Thymus (tissue), 11 donors: ENCODE measurements at regions not wholly inside any gene's neighbourhood (a gene's known extent, or its start where the extent isn't known, plus 50 kb on each side); places are given as distances from the start of the nearest gene placed in this dataset.

Experiments used
- DNase-seq, 9 donors: peaks; one replicate each; pipeline ENCODE4 v3.0.0-alpha.2; 2013; ENCODE audit warnings: low spot score in 9 of 9, low read depth in 6 of 9, missing footprints in 1 of 9
- H3K27ac ChIP-seq, 2 donors: one replicate each; pipeline ENCODE4 v1.5.1; 2013; ENCODE audit warnings: control low read depth in 1 of 2, low read depth in 1 of 2, low read length in 1 of 2, mild to moderate bottlenecking in 1 of 2, moderate library complexity in 1 of 2
- H3K27me3 ChIP-seq, 2 donors: one replicate each; pipeline ENCODE4 v1.5.1; 2013; ENCODE audit warnings: low read length in 1 of 2; ENCODE audit not compliant: control insufficient read depth in 2 of 2, insufficient read depth in 1 of 2
- H3K36me3 ChIP-seq, 2 donors: one replicate each; pipeline ENCODE4 v1.5.1; 2013; ENCODE audit warnings: low read length in 1 of 2, mild to moderate bottlenecking in 1 of 2, moderate library complexity in 1 of 2; ENCODE audit not compliant: control insufficient read depth in 2 of 2, insufficient read depth in 2 of 2
- H3K4me1 ChIP-seq, 2 donors: one replicate each; pipeline ENCODE4 v1.5.1; 2013; ENCODE audit warnings: low read length in 2 of 2; ENCODE audit not compliant: control insufficient read depth in 2 of 2, insufficient read depth in 2 of 2
- H3K4me3 ChIP-seq, 2 donors: one replicate each; pipeline ENCODE4 v1.5.1; 2013; ENCODE audit warnings: low read length in 2 of 2, control low read depth in 1 of 2, mild to moderate bottlenecking in 1 of 2
- H3K9me3 ChIP-seq, 2 donors: one replicate each; pipeline ENCODE4 v1.5.1; 2013; ENCODE audit warnings: low read length in 1 of 2, mild to moderate bottlenecking in 1 of 2; ENCODE audit not compliant: control insufficient read depth in 2 of 2, insufficient read depth in 1 of 2
- WGBS: extraction: QIAGEN DNeasy Blood & Tissue Kit; methylation state at CpG from one replicate; pipeline ENCODE4 v1.1.7; 2013; 5-methylcytosine and 5-hydroxymethylcytosine counted together
- donor health status: healthy.

- Histone ChIP-seq H3K9me3 (no peaks in the 10 kb centered on the region), H3K27ac (no peak overlapping the region), H3K4me1 (no peaks in the 10 kb centered on the region), H3K4me3 (no peak overlapping the region), H3K36me3 (no peaks in the 10 kb centered on the region), H3K27me3 (no peaks in the 10 kb centered on the region)
- DNase-seq: no peak
- WGBS: 97% methylated on average over 6 of the region's 6 CpGs
Measured at GRCh38 chr10:42961796-42962109, 115.1 kb upstream of the RET start.

GRCh38 chr10:42962110-42962901 is 114.6 kb upstream of the RET start:
- Histone ChIP-seq H3K9me3 (no peaks in the 10 kb centered on the region), H3K27ac (no peak overlapping the region), H3K36me3 (no peaks in the 10 kb centered on the region), H3K4me1 (no peaks in the 10 kb centered on the region), H3K27me3 (no peaks in the 10 kb centered on the region), H3K4me3 (no peak overlapping the region)
- WGBS: 92% methylated on average over 16 of the region's 16 CpGs
- no peak for DNase-seq

- Histone ChIP-seq H3K27me3 (no peaks in the 10 kb centered on the region), H3K27ac (no peak overlapping the region), H3K9me3 (no peaks in the 10 kb centered on the region), H3K36me3 (no peaks in the 10 kb centered on the region), H3K4me3 (no peak overlapping the region), H3K4me1 (no peaks in the 10 kb centered on the region)
- no peak for DNase-seq
- 94% methylated on average over 5 of the region's 5 CpGs for WGBS
Measured at GRCh38 chr10:42962902-42963231, 114.0 kb upstream of the RET start.

- no peaks in the 10 kb centered on the region for H3K36me3 ChIP-seq
- H3K4me1 ChIP-seq: no peaks in the 10 kb centered on the region
- H3K27me3 ChIP-seq: no peaks in the 10 kb centered on the region
- no peak for DNase-seq
- no peak overlapping the region for H3K4me3 ChIP-seq
- H3K27ac ChIP-seq: no peak overlapping the region
- 6% methylated on average over 7 of the region's 7 CpGs for WGBS
- H3K9me3 ChIP-seq: no peaks in the 10 kb centered on the region
Measured at GRCh38 chr10:42963312-42963711, 113.6 kb upstream of the RET start.

- Histone ChIP-seq H3K36me3 (no peaks in the 10 kb centered on the region), H3K9me3 (no peaks in the 10 kb centered on the region), H3K27me3 (no peaks in the 10 kb centered on the region), H3K4me3 (no peak overlapping the region), H3K27ac (no peak overlapping the region), H3K4me1 (no peaks in the 10 kb centered on the region)
- DNase-seq: no peak
- WGBS: 88% methylated on average over 3 of the region's 3 CpGs
Measured at GRCh38 chr10:42969147-42969546, 107.7 kb upstream of the RET start.

- Histone ChIP-seq H3K27ac (no peak overlapping the region), H3K27me3 (no peaks in the 10 kb centered on the region), H3K4me1 (no peaks in the 10 kb centered on the region), H3K36me3 (no peaks in the 10 kb centered on the region), H3K9me3 (no peaks in the 10 kb centered on the region), H3K4me3 (no peak overlapping the region)
- DNase-seq: no peak
- WGBS: 90% methylated on average over 6 of the region's 6 CpGs
Measured at GRCh38 chr10:42969909-42970308, 107.0 kb upstream of the RET start.

GRCh38 chr10:42970451-42971250 is 106.2 kb upstream of the RET start:
- WGBS: 94% methylated on average over 15 of the region's 15 CpGs

GRCh38 chr10:42971251-42971599 is 105.6 kb upstream of the RET start:
- no peak for DNase-seq
- WGBS: 92% methylated on average over 4 of the region's 4 CpGs

More at GRCh38 chr10:42970451-42971250, 106.2 kb upstream of the RET start:
- H3K4me3 ChIP-seq: no peak overlapping the region
- DNase-seq: no peak
- no peaks in the 10 kb centered on the region for H3K36me3 ChIP-seq
- no peaks in the 10 kb centered on the region for H3K27me3 ChIP-seq
- no peaks in the 10 kb centered on the region for H3K9me3 ChIP-seq
- H3K27ac ChIP-seq: no peak overlapping the region
- H3K4me1 ChIP-seq: no peaks in the 10 kb centered on the region

GRCh38 chr10:42972946-42973345 is 103.9 kb upstream of the RET start:
- Histone ChIP-seq H3K4me3 (no peak overlapping the region), H3K9me3 (no peaks in the 10 kb centered on the region), H3K4me1 (no peaks in the 10 kb centered on the region), H3K27ac (no peak overlapping the region), H3K36me3 (no peaks in the 10 kb centered on the region), H3K27me3 (no peaks in the 10 kb centered on the region)
- WGBS: 97% methylated on average over 6 of the region's 6 CpGs
- DNase-seq: no peak

More at GRCh38 chr10:42971251-42971599, 105.6 kb upstream of the RET start:
- Histone ChIP-seq H3K4me1 (no peaks in the 10 kb centered on the region), H3K27ac (no peak overlapping the region), H3K9me3 (no peaks in the 10 kb centered on the region), H3K4me3 (no peak overlapping the region), H3K36me3 (no peaks in the 10 kb centered on the region), H3K27me3 (no peaks in the 10 kb centered on the region)
